BE2C (cell line): ENCODE measurements at regions not wholly inside any gene's neighbourhood (a gene's known extent, or its start where the extent isn't known, plus 50 kb on each side); places are given as distances from the start of the nearest gene placed in this dataset.

Source experiments
- DNase-seq: peaks from one replicate; pipeline ENCODE4 v3.0.0-alpha.2; 2020
- H3K27me3 ChIP-seq: fragments of 250-450 bp; sonication (Bioruptor Pico); 2 replicates; pipeline ENCODE4 v1.5.1; 2020; ENCODE audit warnings: mild to moderate bottlenecking
- H3K36me3 ChIP-seq: fragments of 250-450 bp; sonication (Bioruptor Pico); 2 replicates; pipeline ENCODE4 v1.5.1; 2020; ENCODE audit warnings: mild to moderate bottlenecking
- H3K4me1 ChIP-seq: fragments of 250-450 bp; sonication (Bioruptor Pico); 2 replicates; pipeline ENCODE4 v1.5.1; 2020
- H3K4me3 ChIP-seq: 2 replicates; pipeline ENCODE4 v1.5.1; 2011; ENCODE audit warnings: low read depth, low read length
- H3K9me3 ChIP-seq: fragments of 250-450 bp; sonication (Bioruptor Pico); 2 replicates; pipeline ENCODE4 v1.5.1; 2020
- TF ChIP-seq, protein P1 (sequence below): IDR thresholded peaks from 2 replicates; pipeline ENCODE4 v1.5.1; 2012; ENCODE audit warnings: mild to moderate bottlenecking, low read depth, low read length

DNA sequence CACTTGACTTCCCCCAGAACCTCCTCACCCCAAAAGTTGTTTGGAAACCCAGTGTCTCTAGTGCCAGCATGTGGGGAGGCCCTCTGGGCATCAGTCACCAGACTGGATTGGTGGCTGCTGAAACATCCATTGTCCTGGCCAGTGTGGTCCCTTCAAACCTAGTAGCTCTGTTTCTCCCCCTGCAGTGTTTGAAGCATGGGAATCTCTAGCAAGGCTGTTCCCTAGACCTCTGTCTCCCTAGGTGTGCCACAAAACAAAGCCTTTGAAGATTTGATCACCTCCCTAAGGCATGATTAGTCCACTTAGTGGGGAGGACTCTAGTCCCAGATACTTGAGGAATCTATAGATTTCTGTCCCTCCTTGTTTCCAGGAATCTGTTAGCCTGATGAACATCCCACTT, 60.3 kb downstream of the ARF6 start:
- Histone ChIP-seq H3K36me3 (no peaks in the 10 kb centered on the region), H3K9me3 (no peaks in the 10 kb centered on the region), H3K4me3 (no peak overlapping the region), H3K27me3 (no peaks in the 10 kb centered on the region), H3K4me1 (no peaks in the 10 kb centered on the region)
- DNase-seq, result no peak
- TF ChIP-seq, protein P1, sequence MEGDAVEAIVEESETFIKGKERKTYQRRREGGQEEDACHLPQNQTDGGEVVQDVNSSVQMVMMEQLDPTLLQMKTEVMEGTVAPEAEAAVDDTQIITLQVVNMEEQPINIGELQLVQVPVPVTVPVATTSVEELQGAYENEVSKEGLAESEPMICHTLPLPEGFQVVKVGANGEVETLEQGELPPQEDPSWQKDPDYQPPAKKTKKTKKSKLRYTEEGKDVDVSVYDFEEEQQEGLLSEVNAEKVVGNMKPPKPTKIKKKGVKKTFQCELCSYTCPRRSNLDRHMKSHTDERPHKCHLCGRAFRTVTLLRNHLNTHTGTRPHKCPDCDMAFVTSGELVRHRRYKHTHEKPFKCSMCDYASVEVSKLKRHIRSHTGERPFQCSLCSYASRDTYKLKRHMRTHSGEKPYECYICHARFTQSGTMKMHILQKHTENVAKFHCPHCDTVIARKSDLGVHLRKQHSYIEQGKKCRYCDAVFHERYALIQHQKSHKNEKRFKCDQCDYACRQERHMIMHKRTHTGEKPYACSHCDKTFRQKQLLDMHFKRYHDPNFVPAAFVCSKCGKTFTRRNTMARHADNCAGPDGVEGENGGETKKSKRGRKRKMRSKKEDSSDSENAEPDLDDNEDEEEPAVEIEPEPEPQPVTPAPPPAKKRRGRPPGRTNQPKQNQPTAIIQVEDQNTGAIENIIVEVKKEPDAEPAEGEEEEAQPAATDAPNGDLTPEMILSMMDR, result no peak

DNA sequence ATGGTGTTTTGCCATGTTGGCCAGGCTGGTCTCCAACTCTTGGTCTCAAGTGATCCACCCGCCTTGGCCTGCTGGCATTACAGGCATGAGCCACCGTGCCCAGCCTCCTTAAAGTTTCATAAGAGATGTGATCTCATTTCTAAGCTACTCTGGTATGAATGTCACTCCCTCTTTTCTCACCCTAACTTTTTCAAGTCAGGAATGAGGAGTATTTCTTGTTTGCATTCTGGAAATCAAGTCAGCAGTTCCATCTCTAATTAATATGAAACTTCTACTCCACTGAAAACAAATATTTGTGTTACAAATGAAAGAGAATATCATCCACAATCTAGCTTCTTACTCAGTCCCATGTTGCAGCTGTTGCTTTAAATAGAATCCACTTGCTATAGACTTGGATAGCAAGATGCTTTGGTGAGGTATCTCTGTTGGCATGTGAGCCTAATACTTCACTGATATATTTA, 61.3 kb downstream of the ARF6 start:
- no peak for DNase-seq
- Histone ChIP-seq H3K9me3 (no peaks in the 10 kb centered on the region), H3K4me1 (no peaks in the 10 kb centered on the region), H3K27me3 (no peaks in the 10 kb centered on the region), H3K36me3 (no peaks in the 10 kb centered on the region), H3K4me3 (no peak overlapping the region)
- TF ChIP-seq, protein P1, result no peak

DNA sequence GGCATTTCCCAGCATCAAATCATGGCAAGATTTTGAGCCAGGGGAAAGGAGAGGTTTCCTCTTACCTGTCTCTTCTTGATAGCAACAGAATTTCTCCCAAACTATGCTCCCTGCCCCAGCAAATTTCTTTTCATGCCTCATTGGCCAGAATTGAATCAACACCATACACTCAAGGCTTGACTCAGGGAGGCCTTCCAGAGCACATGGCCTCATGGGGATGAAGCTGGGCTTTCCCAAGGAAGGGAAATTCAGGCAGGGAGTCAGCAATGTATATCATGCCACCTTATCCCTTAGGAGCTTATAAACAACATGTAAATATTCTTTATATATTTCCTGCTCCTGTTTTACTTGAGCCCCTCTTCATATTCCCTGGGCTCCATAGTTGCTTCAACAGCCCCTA, 62.1 kb downstream of the ARF6 start:
- TF ChIP-seq, protein P1, result no peak
- no peaks in the 10 kb centered on the region for H3K9me3 ChIP-seq
- no peaks in the 10 kb centered on the region for H3K4me1 ChIP-seq
- H3K36me3 ChIP-seq, result no peaks in the 10 kb centered on the region
- H3K27me3 ChIP-seq, result no peaks in the 10 kb centered on the region
- DNase-seq, result no peak
- H3K4me3 ChIP-seq, result no peak overlapping the region

GRCh38 chr14:49957089-49957852, 64.4 kb downstream of the ARF6 start:
- Histone ChIP-seq H3K36me3 (no peaks in the 10 kb centered on the region), H3K4me3 (no peak overlapping the region), H3K4me1 (no peaks in the 10 kb centered on the region), H3K9me3 (no peaks in the 10 kb centered on the region), H3K27me3 (no peaks in the 10 kb centered on the region)
- no peak for DNase-seq
- TF ChIP-seq, protein P1, result no peak

GRCh38 chr14:49959822-49960408, 67.0 kb downstream of the ARF6 start:
- Histone ChIP-seq H3K27me3 (no peaks in the 10 kb centered on the region), H3K36me3 (no peaks in the 10 kb centered on the region), H3K4me1 (no peaks in the 10 kb centered on the region), H3K4me3 (no peak overlapping the region), H3K9me3 (no peaks in the 10 kb centered on the region)
- TF ChIP-seq, protein P1, result no peak
- DNase-seq, result no peak

DNA sequence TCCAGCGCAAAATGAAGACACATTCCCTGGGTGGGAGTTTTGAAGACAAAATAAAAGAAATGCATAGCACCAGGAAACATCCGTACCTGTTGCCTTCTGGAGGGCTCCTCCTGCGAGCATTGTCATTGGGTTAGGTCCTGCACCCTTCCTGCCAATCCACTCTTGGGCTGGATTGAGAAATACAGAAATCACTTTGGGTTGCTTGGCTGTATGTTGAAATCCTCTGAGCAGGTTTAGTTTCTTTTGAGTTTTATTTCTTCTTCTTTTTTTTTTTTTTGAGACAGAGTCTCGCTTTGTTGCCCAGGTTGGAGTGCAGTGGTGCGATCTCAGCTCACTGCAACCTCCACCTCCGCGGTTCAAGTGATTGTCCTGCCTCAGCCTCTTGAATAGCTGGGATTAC, 67.6 kb downstream of the ARF6 start:
- H3K27me3 ChIP-seq, result no peaks in the 10 kb centered on the region
- DNase-seq, result no peak
- H3K9me3 ChIP-seq, result no peaks in the 10 kb centered on the region
- H3K36me3 ChIP-seq, result no peaks in the 10 kb centered on the region
- no peak overlapping the region for H3K4me3 ChIP-seq
- H3K4me1 ChIP-seq, result no peaks in the 10 kb centered on the region
- TF ChIP-seq, protein P1, result no peak
